ENCODE measurements at regions not wholly inside any gene's neighbourhood (a gene's known extent, or its start where the extent isn't known, plus 50 kb on each side); places are given as distances from the start of the nearest gene placed in this dataset.
A peak's percentile ranks its signal among the peaks of the same experiment; 100 is the strongest.

- H3K27ac Mint-ChIP-seq, result no peak overlapping the region
- intact Hi-C loops (cut with micrococcal nuclease), result no loop called here
- no peak overlapping the region for H3K4me3 Mint-ChIP-seq
- CTCF ChIA-PET, result interaction anchor here (0.9 to 1.8 kb wide), 3 partner anchors 9 to 1866 kb away, joined by 3 to 4 read pairs (median 4); no protein-coding TSS in a partner anchor
- H3K9me3 ChIP-seq (ENCODE audit: control extremely low read depth in 1 of 3, control insufficient read depth in 2 of 3, insufficient read depth in 1 of 3, low read length in 2 of 3), result peaks cover 0 to 28% (median 0%) of the 10 kb centered on the region in 3 donors
- no peaks in the 10 kb centered on the region for H4K20me1 ChIP-seq (ENCODE audit: control insufficient read depth, insufficient read depth, low read length, poor library complexity, severe bottlenecking)
- no peak overlapping the region for H3K4me3 ChIP-seq (ENCODE audit: control extremely low read depth in 1 of 5, extremely low read depth in 1 of 5, insufficient read depth in 1 of 5, low read depth in 2 of 5, low read length in 4 of 5)
- H3K27ac ChIP-seq (ENCODE audit: low read length in 2 of 2), result no peak overlapping the region
- H3K36me3 ChIP-seq (replicated peaks in 1 of 2; ENCODE audit: control extremely low read depth in 1 of 2, control insufficient read depth in 1 of 2, extremely low read depth in 1 of 2, insufficient read depth in 2 of 2, low read length in 1 of 2), result no peaks in the 10 kb centered on the region
- H2AFZ ChIP-seq (ENCODE audit: insufficient read depth, low read depth, low read length, poor library complexity, severe bottlenecking), result no peak overlapping the region
- peaks cover under 1% of the 10 kb centered on the region for H3K27me3 Mint-ChIP-seq
- H3K27me3 ChIP-seq (replicated peaks in 1 of 4; ENCODE audit: control extremely low read depth in 1 of 4, control insufficient read depth in 3 of 4, insufficient read depth in 4 of 4, low read length in 3 of 4), result peaks cover 0 to 9% (median 2%) of the 10 kb centered on the region in 4 experiments
- H3K4me1 ChIP-seq (ENCODE audit: control insufficient read depth in 2 of 2, insufficient read depth in 2 of 2, low read length in 2 of 2), result peaks cover 0 to 5% of the 10 kb centered on the region in 2 donors
- 85% methylated on average over 18 of the region's 18 CpGs for WGBS (ENCODE audit: insufficient coverage)
- no peak for TF ChIP-seq CTCF (IDR thresholded peaks at IDR 0.05)
- TF ChIP-seq EZH2 (IDR thresholded peaks at IDR 0.05; ENCODE audit: borderline replicate concordance, insufficient read depth, low read depth, low read length, poor library complexity, severe bottlenecking), result no peak
- no peak overlapping the region for H3K9ac ChIP-seq (ENCODE audit: low read length)
- H3K9me3 Mint-ChIP-seq (ENCODE audit: insufficient read depth), result no peaks in the 10 kb centered on the region
- ATAC-seq (ENCODE audit: low read depth) (no peak), DNase-seq (peak; percentile 31)
- H3K4me2 ChIP-seq (replicated peaks; ENCODE audit: low read depth, low read length, poor library complexity, severe bottlenecking), result no peak overlapping the region
- no peaks in the 10 kb centered on the region for H3K4me1 Mint-ChIP-seq
- no peaks in the 10 kb centered on the region for H3K79me2 ChIP-seq (ENCODE audit: control insufficient read depth, insufficient read depth, low read length)
- POLR2A ChIA-PET, result interaction anchor here (0.6 kb wide), 1 partner anchor 13 kb away, joined by 3 read pairs; no protein-coding TSS in a partner anchor
Measured at GRCh38 chr15:20356911-20357480, 184.6 kb downstream of the GOLGA6L6 start.

DNA sequence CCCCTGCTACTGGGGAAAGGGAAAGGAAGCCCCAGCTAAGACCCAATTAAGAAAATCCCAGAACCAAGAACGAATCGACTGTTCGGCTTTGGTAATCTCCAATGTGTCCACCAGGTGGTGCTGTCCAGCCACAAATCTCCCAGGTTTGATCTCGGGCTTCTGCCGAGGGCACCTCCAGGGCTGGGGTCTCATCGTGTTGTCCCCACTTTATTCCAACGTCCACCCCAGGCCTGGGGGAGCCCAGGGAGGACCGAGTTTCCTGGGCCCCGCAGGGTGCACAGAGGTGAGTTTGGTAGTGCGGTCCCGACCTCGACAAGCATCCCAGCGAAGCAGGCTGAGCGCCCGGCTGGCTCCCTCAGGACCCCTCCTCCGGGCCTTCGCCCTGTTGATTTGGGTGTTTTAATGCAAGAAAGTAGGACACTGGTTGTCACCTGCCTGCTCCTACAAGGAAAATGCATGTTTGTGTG lies 185.1 kb downstream of the GOLGA6L6 start:
- no peak overlapping the region for H3K9ac ChIP-seq (ENCODE audit: low read length)
- DNase-seq (peak; percentile 85), ATAC-seq (ENCODE audit: low read depth) (peak; percentile 59)
- H2AFZ ChIP-seq (ENCODE audit: insufficient read depth, low read depth, low read length, poor library complexity, severe bottlenecking), result no peak overlapping the region
- no peak overlapping the region for H3K27ac ChIP-seq (ENCODE audit: low read length in 2 of 2)
- no peak overlapping the region for H3K4me3 ChIP-seq (ENCODE audit: control extremely low read depth in 1 of 5, extremely low read depth in 1 of 5, insufficient read depth in 1 of 5, low read depth in 2 of 5, low read length in 4 of 5)
- no peaks in the 10 kb centered on the region for H3K79me2 ChIP-seq (ENCODE audit: control insufficient read depth, insufficient read depth, low read length)
- intact Hi-C loops (cut with micrococcal nuclease), result no loop called here
- Mint-ChIP-seq H3K9me3 (ENCODE audit: insufficient read depth) (no peaks in the 10 kb centered on the region), H3K27me3 (peaks cover 3% of the 10 kb centered on the region), H3K4me1 (no peaks in the 10 kb centered on the region), H3K27ac (no peak overlapping the region), H3K4me3 (no peak overlapping the region)
- ChIA-PET CTCF (interaction anchor here (0.7 to 1.8 kb wide), 2 partner anchors 9 to 100 kb away, joined by 3 to 4 read pairs; no protein-coding TSS in a partner anchor), POLR2A (interaction anchor here (0.6 kb wide), 1 partner anchor 13 kb away, joined by 3 read pairs; no protein-coding TSS in a partner anchor)
- peak overlapping the region; percentile 28 for H3K4me2 ChIP-seq (replicated peaks; ENCODE audit: low read depth, low read length, poor library complexity, severe bottlenecking)
- H3K36me3 ChIP-seq (replicated peaks in 1 of 2; ENCODE audit: control extremely low read depth in 1 of 2, control insufficient read depth in 1 of 2, extremely low read depth in 1 of 2, insufficient read depth in 2 of 2, low read length in 1 of 2), result no peaks in the 10 kb centered on the region
- H3K27me3 ChIP-seq (replicated peaks in 1 of 4; ENCODE audit: control extremely low read depth in 1 of 4, control insufficient read depth in 3 of 4, insufficient read depth in 4 of 4, low read length in 3 of 4), result peaks cover 0 to 9% (median 2%) of the 10 kb centered on the region in 4 experiments
- H3K4me1 ChIP-seq (ENCODE audit: control insufficient read depth in 2 of 2, insufficient read depth in 2 of 2, low read length in 2 of 2), result peaks cover 0 to 5% of the 10 kb centered on the region in 2 donors
- no peaks in the 10 kb centered on the region for H4K20me1 ChIP-seq (ENCODE audit: control insufficient read depth, insufficient read depth, low read length, poor library complexity, severe bottlenecking)
- 47% methylated on average over 17 of the region's 17 CpGs for WGBS (ENCODE audit: insufficient coverage)
- H3K9me3 ChIP-seq (ENCODE audit: control extremely low read depth in 1 of 3, control insufficient read depth in 2 of 3, insufficient read depth in 1 of 3, low read length in 2 of 3), result peaks cover 0 to 33% (median 0%) of the 10 kb centered on the region in 3 donors
- TF ChIP-seq CTCF (IDR thresholded peaks at IDR 0.05) (peak; percentile 83), EZH2 (IDR thresholded peaks at IDR 0.05; ENCODE audit: borderline replicate concordance, insufficient read depth, low read depth, low read length, poor library complexity, severe bottlenecking) (no peak)
